C4-2B (cell line): ENCODE measurements at regions not wholly inside any gene's neighbourhood (a gene's known extent, or its start where the extent isn't known, plus 50 kb on each side); places are given as distances from the start of the nearest gene placed in this dataset.

Experiments
- H3K27ac ChIP-seq: fragments of 450-650 bp; 2 replicates; pipeline ENCODE4 v1.5.1; 2017
- ZFX ChIP-seq: fragments of 450-650 bp; IDR thresholded peaks from 2 replicates; pipeline ENCODE4 v1.6.1; 2017
- TF ChIP-seq, protein P1 (sequence below): fragments of 450-650 bp; conservative IDR thresholded peaks from 2 replicates; pipeline ENCODE4 v1.5.1; 2017; ENCODE audit warnings: mild to moderate bottlenecking

DNA sequence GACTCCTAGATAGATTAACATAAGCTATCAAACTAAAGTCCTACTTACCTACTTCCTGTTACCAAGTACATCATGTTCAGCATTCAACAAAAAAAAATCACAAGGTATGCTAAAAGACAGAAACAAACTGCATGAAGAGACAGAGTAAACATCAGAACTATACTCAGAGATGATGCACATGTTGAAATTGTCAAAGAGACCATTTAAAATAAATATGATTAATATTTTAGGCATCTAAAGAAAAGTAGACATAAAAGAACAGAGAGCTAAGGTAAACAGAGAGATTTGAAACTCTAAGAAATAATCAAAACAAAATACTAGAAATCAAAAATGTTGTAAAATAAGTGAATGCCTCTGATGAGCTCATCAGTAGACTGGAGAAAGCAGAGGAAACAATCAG lies 224.8 kb upstream of the STAC start:
- TF ChIP-seq ZFX: no peak
- TF ChIP-seq, protein P1, sequence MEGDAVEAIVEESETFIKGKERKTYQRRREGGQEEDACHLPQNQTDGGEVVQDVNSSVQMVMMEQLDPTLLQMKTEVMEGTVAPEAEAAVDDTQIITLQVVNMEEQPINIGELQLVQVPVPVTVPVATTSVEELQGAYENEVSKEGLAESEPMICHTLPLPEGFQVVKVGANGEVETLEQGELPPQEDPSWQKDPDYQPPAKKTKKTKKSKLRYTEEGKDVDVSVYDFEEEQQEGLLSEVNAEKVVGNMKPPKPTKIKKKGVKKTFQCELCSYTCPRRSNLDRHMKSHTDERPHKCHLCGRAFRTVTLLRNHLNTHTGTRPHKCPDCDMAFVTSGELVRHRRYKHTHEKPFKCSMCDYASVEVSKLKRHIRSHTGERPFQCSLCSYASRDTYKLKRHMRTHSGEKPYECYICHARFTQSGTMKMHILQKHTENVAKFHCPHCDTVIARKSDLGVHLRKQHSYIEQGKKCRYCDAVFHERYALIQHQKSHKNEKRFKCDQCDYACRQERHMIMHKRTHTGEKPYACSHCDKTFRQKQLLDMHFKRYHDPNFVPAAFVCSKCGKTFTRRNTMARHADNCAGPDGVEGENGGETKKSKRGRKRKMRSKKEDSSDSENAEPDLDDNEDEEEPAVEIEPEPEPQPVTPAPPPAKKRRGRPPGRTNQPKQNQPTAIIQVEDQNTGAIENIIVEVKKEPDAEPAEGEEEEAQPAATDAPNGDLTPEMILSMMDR: no peak
- H3K27ac ChIP-seq: no peak overlapping the region

GRCh38 chr3:36164400-36164799 lies 215.9 kb upstream of the STAC start:
- H3K27ac ChIP-seq: no peak overlapping the region

GRCh38 chr3:36165509-36166290 lies 214.6 kb upstream of the STAC start:
- TF ChIP-seq, protein P1: no peak
- TF ChIP-seq ZFX: no peak
- no peak overlapping the region for H3K27ac ChIP-seq

More at GRCh38 chr3:36164400-36164799, 215.9 kb upstream of the STAC start:
- no peak for TF ChIP-seq ZFX
- TF ChIP-seq, protein P1: no peak

GRCh38 chr3:36166477-36166876 lies 213.8 kb upstream of the STAC start:
- TF ChIP-seq, protein P1: no peak
- TF ChIP-seq ZFX: no peak
- H3K27ac ChIP-seq: no peak overlapping the region

GRCh38 chr3:36172699-36173098 lies 207.6 kb upstream of the STAC start:
- no peak overlapping the region for H3K27ac ChIP-seq
- TF ChIP-seq, protein P1: no peak
- TF ChIP-seq ZFX: no peak

GRCh38 chr3:36175113-36175812 lies 205.0 kb upstream of the STAC start:
- TF ChIP-seq, protein P1: no peak
- no peak for TF ChIP-seq ZFX
- no peak overlapping the region for H3K27ac ChIP-seq

GRCh38 chr3:36175916-36176461 lies 204.3 kb upstream of the STAC start:
- no peak overlapping the region for H3K27ac ChIP-seq
- no peak for TF ChIP-seq ZFX
- TF ChIP-seq, protein P1: no peak
